Gastroesophageal sphincter (tissue), 4 donors: ENCODE measurements at regions not wholly inside any gene's neighbourhood (a gene's known extent, or its start where the extent isn't known, plus 50 kb on each side); places are given as distances from the start of the nearest gene placed in this dataset.

Source experiments
- ATAC-seq: fragments of 150-250 bp; one replicate; pipeline ENCODE4 v1.9.1; 2016; ENCODE audit warnings: mild to moderate bottlenecking, moderate library complexity
- H3K27ac ChIP-seq, 4 donors: fragments of 200-600 bp; sonication (generic) in 3 of 4; 1 replicate in 3 of 4; 2 replicates in 1 of 4; pipeline ENCODE4 v1.5.1; 2016 to 2019
- H3K27me3 ChIP-seq: fragments of 200-600 bp; sonication (generic); one replicate; pipeline ENCODE4 v1.5.1; 2019
- H3K36me3 ChIP-seq, 2 donors: fragments of 200-600 bp; sonication (generic); one replicate each; pipeline ENCODE4 v1.5.1; 2019; ENCODE audit warnings: control low read depth in 1 of 2
- H3K4me1 ChIP-seq, 3 donors: fragments of 200-600 bp; sonication (generic); 1 replicate in 2 of 3; 2 replicates in 1 of 3; pipeline ENCODE4 v1.5.1; 2016 to 2019; ENCODE audit warnings: control low read depth in 2 of 3
- H3K4me3 ChIP-seq, 2 donors: fragments of 200-600 bp; sonication (generic); one replicate each; pipeline ENCODE4 v1.5.1; 2019; ENCODE audit warnings: mild to moderate bottlenecking in 1 of 2, moderate library complexity in 1 of 2
- H3K9me3 ChIP-seq, 3 donors: fragments of 200-600 bp; sonication (generic); one replicate each; pipeline ENCODE4 v1.5.1; 2017 to 2019; ENCODE audit warnings: control low read depth in 2 of 3
- CTCF ChIP-seq, 4 experiments: fragments of 200-600 bp in 2 of 4; fragments of 450-650 bp in 2 of 4; sonication (generic) in 1 of 4; IDR thresholded peaks; one replicate each; pipeline ENCODE4 v1.5.1; 2017 to 2019; ENCODE audit warnings: antibody characterized with exemption in 4 of 4, mild to moderate bottlenecking in 2 of 4, moderate library complexity in 2 of 4
- EP300 ChIP-seq: sonication (generic); formaldehyde crosslinking; IDR thresholded peaks from one replicate; pipeline ENCODE4 v1.6.1; 2017; ENCODE audit warnings: antibody characterized with exemption, mild to moderate bottlenecking
- POLR2A ChIP-seq, 2 donors: fragments of 450-650 bp; IDR thresholded peaks; one replicate each; pipeline ENCODE4 v1.6.1; 2017; ENCODE audit warnings: antibody characterized with exemption in 2 of 2, mild to moderate bottlenecking in 2 of 2, moderate library complexity in 1 of 2
- POLR2AphosphoS5 ChIP-seq: sonication (generic); formaldehyde crosslinking; IDR thresholded peaks from one replicate; pipeline ENCODE4 v1.6.1; 2017; ENCODE audit warnings: antibody characterized with exemption
- WGBS, 2 donors: methylation state at CpG; one replicate each; pipeline ENCODE4 v1.1.5; 2018; ENCODE audit warnings: low coverage in 1 of 2; 5-methylcytosine and 5-hydroxymethylcytosine counted together

DNA sequence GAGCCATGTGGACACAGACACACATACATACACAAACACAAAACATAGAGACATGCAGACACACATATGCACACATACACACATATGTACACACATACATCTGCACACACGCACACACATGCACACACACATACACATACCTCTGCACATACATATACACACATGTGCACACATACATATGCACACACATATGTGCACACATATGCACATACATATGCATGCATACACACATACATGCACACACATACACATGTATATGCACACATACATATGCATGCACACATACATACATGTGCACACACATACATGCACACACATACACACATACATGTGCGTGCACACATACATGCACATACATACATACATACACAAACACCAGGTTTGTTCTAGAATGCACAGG lies 236.3 kb upstream of the FOXK1 start:
- no peak for ATAC-seq
- 67 to 93% methylated on average over 2 of the region's 2 CpGs for WGBS, 2 donors

DNA sequence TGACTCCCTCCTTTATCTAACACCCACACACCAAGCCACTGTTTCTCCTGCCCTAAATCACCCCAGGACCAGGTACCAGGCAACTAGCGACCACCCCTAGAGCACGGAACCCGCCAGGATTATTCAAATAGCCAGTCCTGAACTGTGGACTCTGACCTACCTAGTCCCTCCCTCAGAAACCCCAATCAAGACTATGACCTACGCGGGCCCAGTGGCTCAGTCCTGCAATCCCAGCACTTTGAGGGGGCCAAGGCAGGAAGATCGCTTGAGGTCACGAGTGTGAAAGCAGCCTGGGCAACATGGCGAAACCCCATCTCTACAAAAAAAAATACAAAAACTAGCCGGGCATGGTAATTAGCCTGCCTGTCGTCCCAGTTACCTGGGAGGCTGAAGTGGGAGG lies 232.8 kb upstream of the FOXK1 start:
- TF ChIP-seq CTCF (IDR thresholded peaks at IDR 0.05) (no peak), POLR2A (IDR thresholded peaks at IDR 0.05) (no peak), POLR2AphosphoS5 (no peak), EP300 (no peak)
- no peak overlapping the region for H3K4me3 ChIP-seq

More for the DNA sequence above, 236.3 kb upstream of the FOXK1 start:
- H3K4me1 ChIP-seq, result no peaks in the 10 kb centered on the region
- no peak for TF ChIP-seq POLR2AphosphoS5
- TF ChIP-seq POLR2A (IDR thresholded peaks at IDR 0.05), result no peak
- TF ChIP-seq CTCF (IDR thresholded peaks at IDR 0.05), result no peak
- no peak for TF ChIP-seq EP300
- no peak overlapping the region for H3K27ac ChIP-seq
- H3K36me3 ChIP-seq, result no peaks in the 10 kb centered on the region
- no peaks in the 10 kb centered on the region for H3K9me3 ChIP-seq
- H3K4me3 ChIP-seq, result no peak overlapping the region
- no peaks in the 10 kb centered on the region for H3K27me3 ChIP-seq

GRCh38 chr7:4450483-4450882 lies 231.6 kb upstream of the FOXK1 start:
- Histone ChIP-seq H3K27me3 (no peaks in the 10 kb centered on the region), H3K36me3 (no peaks in the 10 kb centered on the region), H3K4me3 (no peak overlapping the region), H3K9me3 (no peaks in the 10 kb centered on the region), H3K4me1 (no peaks in the 10 kb centered on the region), H3K27ac (no peak overlapping the region)
- TF ChIP-seq CTCF (IDR thresholded peaks at IDR 0.05), result no peak
- 85 to 94% methylated on average over 2 of the region's 2 CpGs for WGBS, 2 donors
- no peak for ATAC-seq

More for the DNA sequence above, 232.8 kb upstream of the FOXK1 start:
- no peaks in the 10 kb centered on the region for H3K36me3 ChIP-seq
- no peaks in the 10 kb centered on the region for H3K9me3 ChIP-seq
- ATAC-seq, result no peak
- WGBS, 2 donors, result 87 to 90% methylated on average over 2 to 3 of the region's 10 CpGs
- H3K27me3 ChIP-seq, result no peaks in the 10 kb centered on the region
- no peaks in the 10 kb centered on the region for H3K4me1 ChIP-seq
- no peak overlapping the region for H3K27ac ChIP-seq

DNA sequence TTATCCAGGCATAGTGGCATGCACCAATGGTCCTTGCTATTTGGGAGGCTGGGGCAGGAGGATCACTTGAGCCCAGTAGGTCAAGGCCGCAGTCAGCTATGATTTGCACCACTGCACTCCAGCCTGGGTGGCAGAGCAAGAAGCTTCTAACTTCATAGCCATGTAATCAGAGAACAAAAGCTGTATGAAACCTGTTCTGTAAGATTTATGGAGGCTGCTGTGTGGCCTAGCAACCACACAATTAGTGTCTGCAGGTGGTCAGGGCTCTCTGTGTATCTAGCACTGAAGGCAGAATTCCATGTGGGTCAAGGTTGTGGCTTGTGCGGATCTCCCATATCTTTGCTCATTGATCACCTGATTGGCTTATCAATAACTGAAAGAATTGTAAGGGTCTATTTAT lies 221.5 kb upstream of the FOXK1 start:
- no peak for TF ChIP-seq CTCF (IDR thresholded peaks at IDR 0.05)
- TF ChIP-seq EP300, result no peak
- TF ChIP-seq POLR2A (IDR thresholded peaks at IDR 0.05), result no peak
- TF ChIP-seq POLR2AphosphoS5, result no peak
- WGBS, 2 donors, result 92 to 100% methylated on average over 1 to 2 of the region's 2 CpGs
- ATAC-seq, result no peak
- no peak overlapping the region for H3K4me3 ChIP-seq
- H3K27ac ChIP-seq, result no peak overlapping the region
- H3K9me3 ChIP-seq, result peaks cover 0 to 7% (median 0%) of the 10 kb centered on the region in 3 donors
- peaks cover 14% of the 10 kb centered on the region for H3K27me3 ChIP-seq
- no peaks in the 10 kb centered on the region for H3K36me3 ChIP-seq
- no peaks in the 10 kb centered on the region for H3K4me1 ChIP-seq

- Histone ChIP-seq H3K4me3 (no peak overlapping the region), H3K36me3 (no peaks in the 10 kb centered on the region), H3K27ac (no peak overlapping the region), H3K4me1 (no peaks in the 10 kb centered on the region), H3K9me3 (peaks cover 0 to 7% (median 0%) of the 10 kb centered on the region in 3 donors), H3K27me3 (peaks cover 9% of the 10 kb centered on the region)
- ATAC-seq, result no peak
- 79 to 82% methylated on average over 7 to 8 of the region's 8 CpGs for WGBS, 2 donors
- TF ChIP-seq POLR2A (IDR thresholded peaks at IDR 0.05) (no peak), EP300 (no peak), POLR2AphosphoS5 (no peak), CTCF (IDR thresholded peaks at IDR 0.05) (no peak)
These were observed 220.6 kb upstream of the FOXK1 start for GRCh38 chr7:4461531-4461930.
